NK-92 treated with Interleukin-12 subunit alpha and Interleukin-12 subunit beta, amount 100 ng/mL, for 24 hours (cell line): ENCODE measurements at regions not wholly inside any gene's neighbourhood (a gene's known extent, or its start where the extent isn't known, plus 50 kb on each side); places are given as distances from the start of the nearest gene placed in this dataset.
"Not testable (repeated sequence)": the region's sequence is repeated elsewhere in the genome, so short reads cannot be mapped to it uniquely, and the experiment has no call there.

Experiments used
- DNase-seq: peaks from one replicate; lab custom pipeline; 2025; lab: John Stamatoyannopoulos, UW

DNA sequence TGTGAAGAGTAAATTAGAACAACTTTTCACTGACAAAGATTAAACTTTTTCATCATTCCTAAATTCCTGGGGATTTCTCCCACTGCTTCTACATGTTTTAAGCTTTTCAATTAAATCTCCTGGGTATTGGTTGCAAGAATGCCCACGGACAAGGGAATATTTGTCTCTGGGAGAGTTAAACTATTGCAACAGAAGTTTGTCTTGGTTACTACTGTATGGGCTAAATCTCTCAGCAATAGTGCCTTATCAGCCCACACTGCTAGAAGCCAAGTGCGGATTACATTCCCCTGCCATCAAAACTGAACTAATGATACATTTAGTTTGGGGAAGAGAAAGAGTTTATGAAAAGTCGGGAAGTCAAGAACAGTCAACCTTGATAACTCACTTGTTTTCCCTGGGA is 528.2 kb upstream of the C9orf72 start:
- no peak for DNase-seq

DNA sequence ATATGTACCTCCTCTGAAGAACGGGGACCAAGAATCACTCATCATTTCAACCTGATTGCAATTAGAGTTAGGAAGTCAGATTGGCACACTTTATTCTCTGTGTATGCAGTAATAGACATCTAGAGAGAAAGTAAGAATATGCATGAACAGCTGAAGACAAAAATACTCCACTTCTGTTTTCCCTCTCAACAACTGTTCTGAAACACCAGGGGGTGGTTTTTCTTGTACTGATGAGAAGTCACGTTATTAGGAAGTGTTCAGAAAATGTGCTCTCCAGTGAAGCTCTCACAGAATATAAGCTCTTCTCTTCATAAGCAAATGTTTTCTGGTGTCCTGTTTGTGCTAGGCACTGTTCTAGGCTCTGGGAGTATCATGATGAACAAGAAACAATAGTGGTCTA is 531.7 kb upstream of the C9orf72 start:
- no peak for DNase-seq

DNA sequence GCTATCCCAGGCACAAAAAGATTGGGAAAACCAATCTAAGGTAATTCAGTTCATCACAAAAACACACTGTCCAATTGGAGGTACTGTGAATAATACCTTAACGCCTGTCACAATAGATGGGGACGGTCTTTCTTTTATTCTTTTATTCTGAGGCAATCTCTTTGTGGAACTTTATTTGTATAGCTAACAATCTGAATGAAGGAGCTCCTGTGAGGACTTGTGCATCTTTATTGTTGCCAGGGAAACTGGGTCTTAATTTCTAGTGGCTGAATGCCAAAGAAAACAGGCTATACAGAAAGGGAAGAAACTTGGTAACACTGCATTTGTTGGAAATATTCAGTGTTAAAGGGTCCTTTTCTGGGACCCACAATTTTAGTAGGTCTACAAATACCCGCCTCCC is 546.9 kb upstream of the C9orf72 start:
- DNase-seq, result no peak

DNA sequence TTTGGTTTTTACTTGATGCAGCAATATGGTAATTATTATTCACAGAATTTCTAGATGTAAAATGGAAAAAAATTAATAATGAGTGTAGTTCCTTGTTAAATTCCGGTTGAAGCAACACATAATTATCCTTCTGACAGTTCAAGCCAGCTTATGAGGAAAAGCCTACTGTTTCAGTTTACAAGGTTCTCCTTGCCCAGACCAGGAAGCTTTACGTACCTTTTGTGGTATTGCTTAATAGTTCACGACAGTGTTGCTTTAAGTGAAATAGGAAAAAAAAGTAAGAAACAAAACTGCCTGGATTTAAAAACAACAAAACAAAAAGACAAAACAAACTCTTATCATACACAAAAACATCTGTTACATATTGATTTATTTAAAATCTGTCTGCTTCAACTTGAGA is 547.3 kb upstream of the C9orf72 start:
- DNase-seq, result no peak

DNA sequence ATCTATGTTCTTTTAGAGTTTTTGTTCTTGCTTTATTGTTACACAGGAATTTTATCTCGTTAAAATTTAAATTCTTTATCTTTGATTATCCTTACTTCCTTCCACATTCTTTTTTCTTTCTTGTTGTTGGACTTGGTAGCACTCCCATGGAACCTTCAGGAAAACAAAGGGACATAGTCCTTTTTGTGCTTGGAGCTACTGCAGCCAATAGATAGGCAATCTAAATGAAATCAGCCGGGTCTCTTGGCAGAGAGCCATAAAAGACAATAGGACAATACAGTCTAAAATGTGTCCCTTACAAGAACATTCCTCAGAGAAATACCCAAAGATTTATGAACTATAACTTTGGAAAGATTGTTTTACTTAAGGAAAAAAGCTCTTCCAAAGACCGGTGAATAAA is 548.1 kb upstream of the C9orf72 start:
- DNase-seq, result no peak

DNA sequence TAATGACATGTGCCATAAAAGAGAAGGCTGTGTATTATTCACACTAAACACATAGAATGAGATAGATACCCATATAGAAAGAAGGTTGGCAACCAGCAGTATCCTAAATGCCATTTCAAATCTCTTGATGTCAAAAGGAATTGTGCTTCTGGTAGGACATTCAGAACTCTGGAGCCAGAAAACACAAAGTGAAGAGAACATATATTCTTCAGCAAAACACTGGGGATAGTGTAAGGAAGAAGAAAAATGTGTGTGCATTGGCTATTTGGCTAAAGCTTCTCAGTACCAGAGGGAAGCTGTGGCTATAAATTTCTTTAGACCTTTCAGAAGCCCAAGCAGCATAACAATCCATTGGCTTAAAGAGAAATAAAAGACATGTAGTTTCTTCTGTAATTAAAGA is 551.6 kb upstream of the C9orf72 start:
- DNase-seq, result no peak

DNA sequence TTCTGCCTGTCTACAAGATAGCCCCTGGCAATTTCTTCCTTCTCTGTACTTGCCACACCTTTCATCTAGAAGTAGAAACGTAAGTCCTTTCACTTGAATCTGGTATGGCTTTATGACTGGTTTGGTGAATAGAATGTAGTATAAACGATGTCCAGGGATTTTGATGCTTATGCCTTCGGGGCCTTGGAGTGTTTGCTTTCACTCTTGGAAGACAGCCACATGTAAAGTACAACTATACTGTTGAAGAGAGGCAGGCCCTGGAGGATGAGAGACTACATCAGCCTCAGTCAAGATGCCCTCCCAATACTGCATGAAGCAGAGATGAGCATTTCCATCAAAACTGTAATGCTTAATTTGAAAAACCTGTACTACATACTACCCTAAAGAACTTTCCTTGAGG is 553.8 kb upstream of the C9orf72 start:
- DNase-seq, result no peak

DNA sequence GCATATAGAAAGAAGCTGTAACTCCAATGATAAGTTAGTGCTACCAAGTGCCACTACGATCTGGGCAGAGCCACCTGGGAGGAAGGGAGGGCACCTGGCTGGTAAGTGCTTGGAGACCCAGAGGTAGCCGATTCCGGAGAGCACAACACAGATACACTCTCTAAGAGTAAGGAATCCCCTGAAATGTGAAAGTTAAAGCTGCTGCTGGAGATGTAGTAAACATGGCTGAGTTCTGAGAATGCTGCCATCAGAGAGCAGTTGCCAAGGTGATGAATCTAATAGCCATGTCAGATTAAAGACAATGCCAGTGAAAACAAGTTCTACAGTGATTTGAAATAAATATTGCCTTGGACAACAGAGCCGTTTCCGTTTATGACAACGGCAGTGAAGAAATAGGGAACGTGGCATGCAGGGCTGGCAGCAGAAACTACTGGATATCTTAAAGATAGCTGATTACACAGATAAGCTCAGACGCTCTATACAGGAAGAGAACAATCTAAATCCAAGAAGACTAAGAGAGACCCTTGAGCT is 561.2 kb upstream of the C9orf72 start:
- no peak for DNase-seq

DNA sequence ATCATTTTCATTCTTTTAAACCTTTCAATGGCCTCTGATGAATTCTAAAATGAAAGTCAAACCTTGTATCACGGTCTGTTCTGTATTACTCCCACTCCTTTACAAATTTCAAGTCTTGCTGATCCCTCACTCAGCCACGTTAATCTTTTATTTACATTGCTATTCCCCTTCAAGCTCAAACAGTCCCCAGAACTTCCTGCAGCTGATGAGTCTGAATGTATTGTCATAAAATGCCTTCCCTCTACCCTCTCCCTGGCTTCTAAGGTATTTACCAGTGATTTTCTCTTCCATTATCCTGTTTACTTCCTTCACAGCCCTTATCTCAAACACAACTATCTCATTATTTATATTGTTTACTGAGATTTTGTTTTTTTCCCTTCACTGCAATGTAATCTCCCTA is 562.3 kb upstream of the C9orf72 start:
- DNase-seq, result no peak

DNA sequence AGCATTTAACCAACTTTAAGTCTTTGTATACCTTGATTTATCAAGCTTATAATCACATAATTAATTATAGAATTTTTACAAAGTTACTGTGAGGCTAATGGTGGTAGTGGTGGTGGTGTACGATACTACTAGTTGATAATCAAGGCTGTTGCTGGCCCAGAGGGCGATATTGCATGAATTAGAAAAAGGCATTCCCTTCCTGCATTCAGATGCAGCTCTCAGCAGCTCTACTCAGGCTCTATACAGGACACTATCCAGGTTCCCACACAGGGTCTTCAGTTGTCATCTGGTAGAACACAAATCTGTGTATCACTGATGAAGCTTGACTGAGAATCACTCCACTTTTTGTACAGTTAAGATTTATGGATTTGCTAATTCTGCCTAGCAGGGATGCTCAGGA is 562.8 kb upstream of the C9orf72 start:
- DNase-seq, result no peak

DNA sequence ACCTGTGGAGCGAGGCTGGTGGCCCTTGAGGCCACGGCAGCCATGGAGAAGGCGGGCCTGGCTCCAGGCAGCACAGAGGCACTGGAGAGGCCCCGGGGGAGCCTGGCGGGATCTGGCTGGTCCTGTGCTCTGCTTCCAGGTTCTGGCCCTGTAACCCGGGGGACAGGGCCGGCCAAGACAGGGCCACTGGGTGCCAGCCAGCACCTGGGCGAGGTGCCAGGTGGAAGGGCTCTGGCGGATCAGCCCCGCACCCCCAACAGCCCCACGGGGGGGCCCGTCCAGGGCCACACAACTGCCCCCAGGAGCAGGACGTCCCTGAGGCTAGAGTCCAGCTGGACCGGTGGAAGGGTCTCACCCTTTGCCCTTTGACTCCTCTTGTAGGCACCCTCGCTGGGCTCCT is 574.1 kb upstream of the C9orf72 start:
- DNase-seq, result not testable (repeated sequence)

DNA sequence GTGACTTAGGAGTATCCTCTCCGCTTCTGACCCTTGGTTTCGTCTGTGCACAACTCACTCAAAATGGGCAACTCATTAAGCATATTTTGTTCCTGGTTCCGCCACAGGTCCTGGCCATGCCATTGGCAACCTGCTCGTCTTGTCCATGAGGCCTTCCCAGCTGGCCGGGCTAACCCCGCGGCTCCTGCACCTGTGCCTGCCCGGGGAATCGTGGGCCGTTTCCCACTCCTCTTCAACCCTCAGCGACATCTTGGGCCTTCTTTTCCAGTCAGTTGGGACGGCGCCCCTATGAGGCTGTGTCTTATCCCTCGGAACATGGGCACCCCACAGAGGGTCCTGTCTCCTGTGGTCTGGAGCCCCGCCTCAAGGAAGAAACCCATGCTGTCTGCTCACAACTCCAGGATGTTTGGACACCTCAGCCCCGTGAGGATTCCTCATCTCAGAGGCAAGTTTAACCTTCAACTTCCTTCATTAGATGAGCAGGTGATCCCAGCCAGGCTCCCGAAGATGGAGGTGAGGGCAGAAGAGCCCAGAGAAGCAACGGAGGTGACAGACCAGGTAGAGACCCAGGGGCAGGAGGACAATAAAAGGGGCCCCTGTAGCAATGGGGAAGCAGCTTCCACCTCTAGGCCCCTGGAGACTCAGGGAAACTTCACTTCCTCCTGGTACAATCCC is 574.8 kb upstream of the C9orf72 start:
- DNase-seq, result not testable (repeated sequence)

DNA sequence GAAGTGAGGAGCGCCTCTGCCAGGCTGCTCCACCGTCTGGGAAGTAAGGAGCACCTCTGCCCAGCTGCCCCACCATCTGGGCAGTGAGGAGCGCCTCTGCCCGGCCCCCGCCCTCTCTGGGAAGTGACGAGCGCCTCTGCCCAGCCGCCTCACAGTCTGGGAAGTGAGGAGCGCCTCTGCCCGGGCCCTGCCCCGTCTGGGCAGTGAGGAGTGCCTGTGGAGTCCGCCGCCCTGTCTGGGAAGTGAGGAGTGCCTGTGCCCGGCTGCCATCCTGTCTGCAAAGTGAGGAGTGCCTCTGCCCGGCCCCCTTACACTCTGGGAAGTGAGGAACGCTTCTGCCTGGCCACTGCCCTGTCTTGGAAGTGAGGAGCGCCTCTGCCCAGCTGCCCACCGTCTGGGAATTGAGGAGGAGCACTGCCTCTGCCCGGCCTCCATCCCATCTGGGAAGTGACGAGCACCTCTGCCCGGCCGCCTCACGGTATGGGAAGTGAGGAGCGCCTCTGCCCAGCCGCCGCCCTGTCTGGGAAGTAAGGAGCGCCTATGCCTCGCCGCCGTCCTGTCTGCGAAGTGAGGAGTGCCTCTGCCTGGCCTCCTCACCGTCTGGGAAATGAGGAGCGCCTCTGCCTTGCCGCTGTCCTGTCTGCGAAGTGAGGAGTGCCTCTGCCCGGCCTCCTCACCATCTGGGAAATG is 576.2 kb upstream of the C9orf72 start:
- DNase-seq, result not testable (repeated sequence)

DNA sequence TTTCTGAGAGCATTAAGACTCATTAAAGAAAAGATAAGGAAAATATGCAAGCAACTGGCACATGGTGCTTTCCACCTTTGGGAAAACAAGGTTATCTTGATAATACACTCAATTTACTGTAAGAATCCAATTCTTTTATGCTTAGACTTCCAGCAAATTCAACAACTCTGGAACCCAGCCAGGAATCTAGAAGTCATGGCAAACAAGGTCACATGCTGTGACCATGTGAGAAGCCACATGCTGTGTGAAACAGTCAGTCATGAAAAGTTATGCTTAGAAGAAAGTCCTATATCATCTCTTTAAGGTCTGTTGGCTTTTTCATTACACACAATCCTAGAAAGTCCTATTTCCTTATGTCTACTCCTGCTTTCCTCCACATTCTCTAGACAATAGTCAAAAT is 581.8 kb upstream of the C9orf72 start:
- no peak for DNase-seq

DNA sequence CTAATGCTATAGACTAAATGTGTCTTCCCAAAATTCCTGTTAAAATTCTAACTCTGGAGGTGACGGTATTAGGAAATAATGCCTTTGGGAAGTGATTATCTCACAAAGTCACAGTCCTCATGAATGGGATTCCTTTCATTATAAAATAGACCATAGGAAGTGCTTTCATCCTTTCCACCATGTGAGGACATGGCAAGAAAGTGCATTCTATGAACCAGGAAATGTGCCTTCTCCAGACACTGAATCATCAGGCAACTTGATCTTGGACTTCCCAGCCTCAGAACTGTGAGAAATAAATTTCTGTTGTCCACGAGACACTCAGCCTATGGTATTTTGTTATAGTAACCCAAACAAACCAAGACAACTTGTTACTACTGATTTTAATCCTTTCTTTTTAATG is 582.4 kb upstream of the C9orf72 start:
- no peak for DNase-seq

DNA sequence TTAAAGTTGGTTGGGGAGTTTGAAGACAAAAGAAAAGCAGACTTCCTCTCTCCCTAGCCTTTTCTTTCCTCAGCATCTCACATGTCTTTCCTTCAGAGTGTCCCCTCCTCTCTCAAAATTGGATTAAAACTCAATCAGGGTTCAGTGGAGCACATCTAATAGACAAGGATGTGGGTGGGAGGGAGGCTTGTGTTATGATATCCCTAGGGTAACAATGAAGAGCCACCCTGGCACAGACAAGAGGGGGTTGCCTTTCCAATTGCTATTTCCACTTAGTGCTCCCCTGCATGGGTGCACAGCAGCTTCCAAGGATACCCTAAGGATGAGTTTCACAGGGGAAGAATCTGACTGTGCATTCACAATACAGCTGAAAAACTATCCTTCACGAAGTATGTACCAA is 585.2 kb upstream of the C9orf72 start:
- no peak for DNase-seq

DNA sequence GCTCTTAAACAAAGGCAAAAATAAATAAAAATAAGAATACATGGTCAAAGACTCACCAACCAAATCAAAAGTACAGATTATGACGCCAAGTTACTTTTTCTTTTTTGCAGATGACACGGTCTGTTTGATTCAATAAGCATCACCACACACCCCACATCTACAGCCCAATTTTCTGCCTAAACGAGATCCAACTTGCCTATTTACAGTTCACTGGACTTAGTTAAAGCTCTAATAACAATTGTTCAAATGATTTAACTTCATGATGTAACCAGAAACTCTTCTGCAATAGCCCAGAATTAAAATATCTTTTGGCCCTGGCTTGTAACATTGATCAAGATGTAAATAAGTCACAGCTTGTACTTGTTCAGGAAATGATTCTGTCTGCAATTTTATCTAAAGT is 590.3 kb upstream of the C9orf72 start:
- DNase-seq, result no peak

DNA sequence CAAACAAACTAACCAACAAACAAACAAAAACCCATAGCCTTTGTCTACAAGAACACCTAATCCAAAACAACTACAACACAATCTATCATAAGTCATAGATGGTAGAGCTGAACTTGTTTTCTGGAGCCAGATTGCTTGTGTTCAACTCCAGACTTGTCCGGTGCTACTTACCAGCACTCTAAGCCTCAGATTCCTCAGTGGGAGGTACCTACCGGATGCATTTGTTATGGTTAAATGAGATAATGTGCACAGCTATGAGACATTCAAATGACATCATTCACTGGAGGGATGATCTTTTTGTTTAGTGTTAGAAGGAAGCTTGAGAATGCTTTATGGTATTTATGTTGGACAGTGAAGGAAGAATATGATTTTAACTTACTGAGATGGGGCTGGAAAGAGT is 592.9 kb upstream of the C9orf72 start:
- DNase-seq, result no peak

DNA sequence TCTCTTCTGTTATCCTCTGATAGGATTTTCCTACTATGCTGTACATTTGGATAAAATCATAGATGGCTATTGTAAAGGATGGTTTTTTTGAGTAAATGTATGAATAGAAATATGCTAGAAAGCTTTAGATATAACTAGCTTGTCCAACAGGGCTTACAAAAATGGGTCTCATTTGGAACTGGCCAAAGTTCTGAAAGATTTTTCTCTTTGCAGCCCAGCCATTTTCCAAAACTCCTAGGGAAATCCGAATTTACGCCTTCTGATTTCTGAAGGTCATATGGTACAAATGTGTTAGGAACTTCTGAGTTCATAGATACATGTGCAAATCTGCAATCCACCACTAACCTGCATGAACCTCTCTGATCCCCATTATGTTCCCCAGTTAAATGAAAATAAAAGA is 603.9 kb upstream of the C9orf72 start:
- DNase-seq, result no peak

DNA sequence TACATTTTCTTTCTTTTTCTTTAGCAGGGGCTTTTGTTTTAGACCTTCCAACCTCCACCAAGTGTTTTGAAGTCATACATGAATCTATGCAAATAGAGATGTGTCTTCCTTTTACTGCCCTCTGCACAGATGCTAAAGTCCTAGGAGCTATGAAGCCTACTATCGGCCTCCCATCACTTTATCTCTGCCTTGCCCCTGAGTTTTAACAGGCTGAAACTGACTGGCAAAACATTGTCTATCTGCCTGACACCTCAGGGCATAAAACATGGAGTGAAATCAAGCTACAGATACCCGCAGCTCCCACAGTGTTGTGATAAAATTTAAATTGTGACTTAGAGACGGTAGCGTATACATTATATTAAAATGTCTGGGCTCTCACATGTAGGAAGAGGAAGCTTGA is 604.6 kb upstream of the C9orf72 start:
- DNase-seq, result no peak

DNA sequence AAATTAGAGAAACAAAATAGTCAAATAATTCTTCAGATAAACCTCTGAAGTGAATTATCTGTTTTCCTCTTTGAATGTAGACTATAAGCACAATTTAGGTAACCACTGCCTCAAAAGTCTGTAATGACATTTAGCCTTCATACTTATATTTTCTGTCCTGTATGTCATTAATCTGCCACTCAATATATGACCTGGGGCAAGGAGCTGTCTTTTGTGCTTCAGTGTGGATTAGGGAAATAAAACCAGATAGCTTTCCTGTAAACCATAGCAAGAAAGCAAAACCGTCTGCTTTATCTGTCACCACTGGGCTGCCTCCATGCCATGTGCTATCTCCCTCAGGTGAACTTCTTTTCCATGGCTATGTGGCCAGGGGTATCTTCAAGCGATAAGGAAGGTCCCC is 606.6 kb upstream of the C9orf72 start:
- no peak for DNase-seq

DNA sequence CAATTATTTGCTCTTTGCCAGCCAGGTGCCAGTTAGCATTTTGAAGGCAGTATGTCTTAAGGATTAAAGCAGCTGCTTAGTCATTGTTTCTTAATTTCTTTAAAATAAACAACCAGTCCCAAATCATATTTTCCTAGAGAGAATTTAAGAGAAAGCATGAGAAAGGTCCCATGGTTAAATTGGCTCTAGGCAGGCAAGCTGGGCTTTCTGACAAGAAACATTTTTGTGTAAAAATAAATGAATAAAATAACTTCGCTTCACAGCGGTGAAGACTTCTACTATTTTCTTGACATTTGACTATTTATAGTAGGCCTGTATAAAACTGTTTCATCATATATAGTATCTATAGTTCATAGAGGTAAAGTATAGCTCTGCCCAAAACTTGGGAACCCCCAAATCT is 617.7 kb upstream of the C9orf72 start:
- DNase-seq, result no peak

DNA sequence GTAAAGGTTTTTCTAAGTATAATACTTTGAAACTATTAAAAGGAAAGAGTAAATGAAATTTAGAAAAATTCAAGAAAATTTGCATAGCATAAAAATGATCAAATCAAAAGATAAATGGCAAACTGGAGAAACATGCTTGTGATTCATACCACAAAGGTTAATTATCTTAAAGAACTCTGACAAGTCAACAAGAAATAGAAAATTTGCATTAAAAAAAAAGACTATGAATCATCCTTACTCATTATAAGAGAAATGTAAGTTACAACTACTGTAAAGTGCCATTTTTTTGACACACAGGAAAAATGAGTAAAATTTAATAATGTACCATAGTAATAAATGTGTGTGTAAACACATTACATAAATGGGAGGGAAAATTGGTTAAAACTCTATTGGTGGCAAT is 624.4 kb upstream of the C9orf72 start:
- no peak for DNase-seq

DNA sequence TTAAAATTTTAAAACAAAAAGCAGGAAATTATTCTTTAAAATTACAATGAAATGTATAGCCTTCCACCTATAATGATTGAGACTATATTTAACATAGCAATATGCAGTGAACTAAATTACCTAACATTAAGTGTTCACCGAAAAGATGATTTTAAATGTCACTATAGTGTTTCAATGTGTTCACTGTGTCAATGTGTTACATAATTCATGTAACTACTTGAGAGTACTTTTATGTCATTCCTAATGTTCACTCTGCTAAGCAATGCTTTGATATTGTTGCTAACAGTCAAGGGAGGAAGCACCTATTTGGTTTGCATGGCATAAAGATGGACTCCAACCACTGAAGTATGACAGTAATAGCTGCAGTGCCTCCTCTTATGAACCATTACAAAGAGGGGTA is 629.8 kb upstream of the C9orf72 start:
- DNase-seq, result no peak
